ENCODE measurements at regions not wholly inside any gene's neighbourhood (a gene's known extent, or its start where the extent isn't known, plus 50 kb on each side); places are given as distances from the start of the nearest gene placed in this dataset.
"Not testable (repeated sequence)": the region's sequence is repeated elsewhere in the genome, so short reads cannot be mapped to it uniquely, and the experiment has no call there.

GRCh38 chr10:93127642-93128215 is 54.0 kb downstream of the CYP26A1 start:
- not testable (repeated sequence) for H3K27ac ChIP-seq (ENCODE audit: low read length); H3K4me1 ChIP-seq (ENCODE audit: control insufficient read depth, low read depth, low read length); H3K36me3 ChIP-seq (ENCODE audit: control insufficient read depth, low read depth, low read length); H3K4me3 ChIP-seq (ENCODE audit: low read length); H3K9me3 ChIP-seq (ENCODE audit: control insufficient read depth, low read depth, low read length); H3K27me3 ChIP-seq (ENCODE audit: control insufficient read depth, insufficient read depth, low read length); H3K9ac ChIP-seq (ENCODE audit: low read length)

- Histone ChIP-seq H3K4me3 (ENCODE audit: low read length) (no peak overlapping the region), H3K27me3 (ENCODE audit: control insufficient read depth, insufficient read depth, low read length) (no peaks in the 10 kb centered on the region), H3K36me3 (ENCODE audit: control insufficient read depth, low read depth, low read length) (no peaks in the 10 kb centered on the region), H3K9me3 (ENCODE audit: control insufficient read depth, low read depth, low read length) (no peaks in the 10 kb centered on the region), H3K9ac (ENCODE audit: low read length) (no peak overlapping the region), H3K27ac (ENCODE audit: low read length) (no peak overlapping the region), H3K4me1 (ENCODE audit: control insufficient read depth, low read depth, low read length) (no peaks in the 10 kb centered on the region)
Observed at GRCh38 chr10:93131986-93132385, 58.3 kb downstream of the CYP26A1 start.

- no peak overlapping the region for H3K9ac ChIP-seq (ENCODE audit: low read length)
- H3K9me3 ChIP-seq (ENCODE audit: control insufficient read depth, low read depth, low read length), result no peaks in the 10 kb centered on the region
- no peak overlapping the region for H3K4me3 ChIP-seq (ENCODE audit: low read length)
- H3K4me1 ChIP-seq (ENCODE audit: control insufficient read depth, low read depth, low read length), result no peaks in the 10 kb centered on the region
- no peaks in the 10 kb centered on the region for H3K27me3 ChIP-seq (ENCODE audit: control insufficient read depth, insufficient read depth, low read length)
- H3K36me3 ChIP-seq (ENCODE audit: control insufficient read depth, low read depth, low read length), result no peaks in the 10 kb centered on the region
- no peak overlapping the region for H3K27ac ChIP-seq (ENCODE audit: low read length)
Observed at GRCh38 chr10:93138113-93138870, 64.6 kb downstream of the CYP26A1 start.

DNA sequence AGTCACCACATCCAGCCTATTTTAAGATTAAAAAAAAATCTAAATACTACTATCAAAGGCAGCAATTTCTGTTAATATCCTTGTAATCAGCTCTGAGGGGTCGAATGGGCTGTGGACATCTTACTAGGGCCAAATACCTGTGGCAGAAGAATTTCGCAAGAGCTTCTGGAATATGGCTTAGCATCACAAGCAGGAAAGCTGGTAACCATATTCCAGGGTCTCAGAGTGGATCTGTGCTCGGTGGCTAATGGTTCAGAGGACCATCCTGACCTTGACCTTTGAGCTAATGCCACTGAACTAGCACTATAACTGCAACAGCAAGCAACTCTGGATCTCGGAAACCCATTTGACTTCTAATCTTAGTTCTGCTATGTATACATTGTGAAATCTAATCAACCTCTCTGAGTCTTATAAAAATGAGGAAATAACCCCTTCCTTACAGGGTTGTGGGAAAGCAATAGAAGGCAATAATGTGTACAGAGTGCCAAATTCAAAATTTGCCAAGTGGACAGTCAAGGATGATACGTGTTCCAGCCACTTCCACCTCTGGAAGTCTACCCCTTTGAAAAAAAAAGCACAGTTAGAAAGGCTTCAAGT is 65.5 kb downstream of the CYP26A1 start:
- Histone ChIP-seq H3K27me3 (ENCODE audit: control insufficient read depth, insufficient read depth, low read length) (no peaks in the 10 kb centered on the region), H3K9me3 (ENCODE audit: control insufficient read depth, low read depth, low read length) (no peaks in the 10 kb centered on the region), H3K4me3 (ENCODE audit: low read length) (no peak overlapping the region), H3K36me3 (ENCODE audit: control insufficient read depth, low read depth, low read length) (no peaks in the 10 kb centered on the region), H3K27ac (ENCODE audit: low read length) (no peak overlapping the region), H3K9ac (ENCODE audit: low read length) (no peak overlapping the region), H3K4me1 (ENCODE audit: control insufficient read depth, low read depth, low read length) (no peaks in the 10 kb centered on the region)

DNA sequence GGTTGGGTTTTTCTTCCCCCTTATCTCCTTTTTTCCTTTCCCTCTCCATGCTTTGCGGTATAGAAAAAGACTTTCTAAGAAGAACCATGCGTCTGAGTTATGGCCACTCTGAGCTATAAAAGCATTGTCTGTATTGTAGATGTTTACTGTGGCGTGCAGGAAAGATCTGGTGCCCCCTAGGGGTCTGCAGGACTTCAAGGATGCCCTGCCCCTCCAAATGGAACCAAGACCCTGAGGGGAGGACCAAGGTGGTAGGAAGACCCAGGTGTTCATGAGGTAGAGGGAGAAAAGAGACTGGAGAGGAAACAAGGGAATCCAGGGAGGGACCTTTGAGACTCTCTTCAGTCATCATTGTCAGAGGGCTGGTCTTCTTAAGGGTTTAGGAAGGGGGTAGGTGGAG is 68.8 kb downstream of the CYP26A1 start:
- H3K9me3 ChIP-seq (ENCODE audit: control insufficient read depth, low read depth, low read length), result no peaks in the 10 kb centered on the region
- no peaks in the 10 kb centered on the region for H3K36me3 ChIP-seq (ENCODE audit: control insufficient read depth, low read depth, low read length)
- no peak overlapping the region for H3K9ac ChIP-seq (ENCODE audit: low read length)
- H3K27me3 ChIP-seq (ENCODE audit: control insufficient read depth, insufficient read depth, low read length), result no peaks in the 10 kb centered on the region
- H3K4me1 ChIP-seq (ENCODE audit: control insufficient read depth, low read depth, low read length), result peaks cover 4% of the 10 kb centered on the region
- H3K4me3 ChIP-seq (ENCODE audit: low read length), result no peak overlapping the region
- no peak overlapping the region for H3K27ac ChIP-seq (ENCODE audit: low read length)

- no peak overlapping the region for H3K27ac ChIP-seq (ENCODE audit: low read length)
- no peak overlapping the region for H3K9ac ChIP-seq (ENCODE audit: low read length)
- peaks cover 4% of the 10 kb centered on the region for H3K4me1 ChIP-seq (ENCODE audit: control insufficient read depth, low read depth, low read length)
- H3K27me3 ChIP-seq (ENCODE audit: control insufficient read depth, insufficient read depth, low read length), result no peaks in the 10 kb centered on the region
- no peaks in the 10 kb centered on the region for H3K36me3 ChIP-seq (ENCODE audit: control insufficient read depth, low read depth, low read length)
- H3K9me3 ChIP-seq (ENCODE audit: control insufficient read depth, low read depth, low read length), result no peaks in the 10 kb centered on the region
- no peak overlapping the region for H3K4me3 ChIP-seq (ENCODE audit: low read length)
Observed at GRCh38 chr10:93143281-93143680, 69.6 kb downstream of the CYP26A1 start.

GRCh38 chr10:93146336-93146735 is 72.6 kb downstream of the CYP26A1 start:
- Histone ChIP-seq H3K36me3 (ENCODE audit: control insufficient read depth, low read depth, low read length) (no peaks in the 10 kb centered on the region), H3K4me1 (ENCODE audit: control insufficient read depth, low read depth, low read length) (peaks cover 4% of the 10 kb centered on the region), H3K9me3 (ENCODE audit: control insufficient read depth, low read depth, low read length) (no peaks in the 10 kb centered on the region), H3K27ac (ENCODE audit: low read length) (no peak overlapping the region), H3K9ac (ENCODE audit: low read length) (no peak overlapping the region), H3K4me3 (ENCODE audit: low read length) (no peak overlapping the region), H3K27me3 (ENCODE audit: control insufficient read depth, insufficient read depth, low read length) (no peaks in the 10 kb centered on the region)

GRCh38 chr10:93147281-93147680 is 73.6 kb downstream of the CYP26A1 start:
- Histone ChIP-seq H3K27ac (ENCODE audit: low read length) (no peak overlapping the region), H3K9ac (ENCODE audit: low read length) (no peak overlapping the region), H3K36me3 (ENCODE audit: control insufficient read depth, low read depth, low read length) (no peaks in the 10 kb centered on the region), H3K4me3 (ENCODE audit: low read length) (no peak overlapping the region), H3K27me3 (ENCODE audit: control insufficient read depth, insufficient read depth, low read length) (no peaks in the 10 kb centered on the region), H3K9me3 (ENCODE audit: control insufficient read depth, low read depth, low read length) (no peaks in the 10 kb centered on the region), H3K4me1 (ENCODE audit: control insufficient read depth, low read depth, low read length) (peaks cover 4% of the 10 kb centered on the region)

GRCh38 chr10:93148476-93148875 is 74.8 kb downstream of the CYP26A1 start:
- Histone ChIP-seq H3K4me1 (ENCODE audit: control insufficient read depth, low read depth, low read length) (peaks cover 4% of the 10 kb centered on the region), H3K9ac (ENCODE audit: low read length) (no peak overlapping the region), H3K4me3 (ENCODE audit: low read length) (no peak overlapping the region), H3K36me3 (ENCODE audit: control insufficient read depth, low read depth, low read length) (no peaks in the 10 kb centered on the region), H3K27me3 (ENCODE audit: control insufficient read depth, insufficient read depth, low read length) (no peaks in the 10 kb centered on the region), H3K9me3 (ENCODE audit: control insufficient read depth, low read depth, low read length) (no peaks in the 10 kb centered on the region), H3K27ac (ENCODE audit: low read length) (no peak overlapping the region)

DNA sequence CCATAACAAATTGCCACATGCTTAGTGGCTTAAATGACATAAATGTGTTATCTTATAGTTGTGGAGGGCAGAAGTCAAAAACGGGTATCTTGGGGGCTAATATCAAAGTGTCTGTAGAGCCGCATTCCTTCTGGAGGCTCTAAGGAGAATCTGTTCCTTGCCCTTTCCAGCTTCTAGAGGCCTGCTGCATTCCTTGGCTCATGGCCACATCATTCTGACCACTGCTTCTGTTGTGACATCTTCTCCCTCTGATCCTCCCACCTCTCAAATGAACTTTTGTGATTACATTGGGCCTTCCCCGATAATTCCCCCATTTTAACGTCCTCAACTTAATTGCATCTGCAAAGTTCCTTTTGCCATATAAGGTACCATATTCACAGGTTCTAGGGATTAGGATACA is 76.1 kb downstream of the CYP26A1 start:
- no peak overlapping the region for H3K9ac ChIP-seq (ENCODE audit: low read length)
- no peak overlapping the region for H3K27ac ChIP-seq (ENCODE audit: low read length)
- H3K4me3 ChIP-seq (ENCODE audit: low read length), result no peak overlapping the region
- H3K27me3 ChIP-seq (ENCODE audit: control insufficient read depth, insufficient read depth, low read length), result no peaks in the 10 kb centered on the region
- H3K9me3 ChIP-seq (ENCODE audit: control insufficient read depth, low read depth, low read length), result no peaks in the 10 kb centered on the region
- no peaks in the 10 kb centered on the region for H3K36me3 ChIP-seq (ENCODE audit: control insufficient read depth, low read depth, low read length)
- H3K4me1 ChIP-seq (ENCODE audit: control insufficient read depth, low read depth, low read length), result peaks cover 4% of the 10 kb centered on the region

DNA sequence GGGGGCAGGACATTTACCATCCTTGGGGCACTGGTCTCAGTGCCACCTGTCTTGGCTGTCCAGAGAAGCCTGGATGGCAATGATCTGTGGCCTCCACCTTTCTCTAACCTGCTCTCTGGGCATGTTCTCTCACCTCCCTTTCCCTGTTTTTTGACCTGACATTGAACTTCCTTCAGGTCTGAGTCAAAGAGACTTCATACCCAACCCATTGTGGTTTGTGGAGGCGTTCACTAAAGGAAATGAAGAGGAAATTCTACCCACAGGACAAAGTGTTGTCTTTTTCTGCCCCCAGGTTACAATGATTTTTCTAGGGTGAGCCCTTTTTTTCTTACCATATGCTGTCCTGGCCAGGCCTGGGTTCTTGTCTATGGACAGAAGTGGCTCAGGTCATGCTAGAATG is 76.6 kb downstream of the CYP26A1 start:
- Histone ChIP-seq H3K4me1 (ENCODE audit: control insufficient read depth, low read depth, low read length) (peaks cover 4% of the 10 kb centered on the region), H3K27me3 (ENCODE audit: control insufficient read depth, insufficient read depth, low read length) (no peaks in the 10 kb centered on the region), H3K9ac (ENCODE audit: low read length) (no peak overlapping the region), H3K27ac (ENCODE audit: low read length) (no peak overlapping the region), H3K4me3 (ENCODE audit: low read length) (no peak overlapping the region), H3K36me3 (ENCODE audit: control insufficient read depth, low read depth, low read length) (no peaks in the 10 kb centered on the region), H3K9me3 (ENCODE audit: control insufficient read depth, low read depth, low read length) (no peaks in the 10 kb centered on the region)
